ENCODE measurements at regions not wholly inside any gene's neighbourhood (a gene's known extent, or its start where the extent isn't known, plus 50 kb on each side); places are given as distances from the start of the nearest gene placed in this dataset.

- ChIA-PET CTCF (no interaction called here), POLR2A (no interaction called here)
- DNase-seq (no peak), ATAC-seq (no peak)
- no peaks in the 10 kb centered on the region for H3K36me3 Mint-ChIP-seq (ENCODE audit: low read depth)
- H3K4me1 Mint-ChIP-seq (ENCODE audit: low read depth) = no peaks in the 10 kb centered on the region
- intact Hi-C loops (cut with micrococcal nuclease) = no loop called here
- TF ChIP-seq, protein P1, sequence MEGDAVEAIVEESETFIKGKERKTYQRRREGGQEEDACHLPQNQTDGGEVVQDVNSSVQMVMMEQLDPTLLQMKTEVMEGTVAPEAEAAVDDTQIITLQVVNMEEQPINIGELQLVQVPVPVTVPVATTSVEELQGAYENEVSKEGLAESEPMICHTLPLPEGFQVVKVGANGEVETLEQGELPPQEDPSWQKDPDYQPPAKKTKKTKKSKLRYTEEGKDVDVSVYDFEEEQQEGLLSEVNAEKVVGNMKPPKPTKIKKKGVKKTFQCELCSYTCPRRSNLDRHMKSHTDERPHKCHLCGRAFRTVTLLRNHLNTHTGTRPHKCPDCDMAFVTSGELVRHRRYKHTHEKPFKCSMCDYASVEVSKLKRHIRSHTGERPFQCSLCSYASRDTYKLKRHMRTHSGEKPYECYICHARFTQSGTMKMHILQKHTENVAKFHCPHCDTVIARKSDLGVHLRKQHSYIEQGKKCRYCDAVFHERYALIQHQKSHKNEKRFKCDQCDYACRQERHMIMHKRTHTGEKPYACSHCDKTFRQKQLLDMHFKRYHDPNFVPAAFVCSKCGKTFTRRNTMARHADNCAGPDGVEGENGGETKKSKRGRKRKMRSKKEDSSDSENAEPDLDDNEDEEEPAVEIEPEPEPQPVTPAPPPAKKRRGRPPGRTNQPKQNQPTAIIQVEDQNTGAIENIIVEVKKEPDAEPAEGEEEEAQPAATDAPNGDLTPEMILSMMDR (IDR thresholded peaks at IDR 0.05) = no peak
- no peak overlapping the region for H3K4me3 Mint-ChIP-seq
- no peaks in the 10 kb centered on the region for H3K9me3 Mint-ChIP-seq
- no peak overlapping the region for H3K27ac Mint-ChIP-seq
- no peaks in the 10 kb centered on the region for H3K27me3 Mint-ChIP-seq
Observed at GRCh38 chr9:85249313-85249621, 492.5 kb downstream of the AGTPBP1 start.

GRCh38 chr9:85248514-85249312 is 493.0 kb downstream of the AGTPBP1 start:
- no peak overlapping the region for H3K27ac Mint-ChIP-seq
- ChIA-PET CTCF (no interaction called here), POLR2A (no interaction called here)
- no peak overlapping the region for H3K4me3 Mint-ChIP-seq
- no peaks in the 10 kb centered on the region for H3K36me3 Mint-ChIP-seq (ENCODE audit: low read depth)
- H3K4me1 Mint-ChIP-seq (ENCODE audit: low read depth) = no peaks in the 10 kb centered on the region
- H3K27me3 Mint-ChIP-seq = no peaks in the 10 kb centered on the region
- TF ChIP-seq, protein P1 (IDR thresholded peaks at IDR 0.05) = no peak
- H3K9me3 Mint-ChIP-seq = no peaks in the 10 kb centered on the region
- DNase-seq (no peak), ATAC-seq (no peak)
- intact Hi-C loops (cut with micrococcal nuclease) = no loop called here

GRCh38 chr9:85246541-85246940 is 495.2 kb downstream of the AGTPBP1 start:
- DNase-seq (no peak), ATAC-seq (no peak)
- H3K27me3 Mint-ChIP-seq = no peaks in the 10 kb centered on the region
- no peaks in the 10 kb centered on the region for H3K9me3 Mint-ChIP-seq
- POLR2A ChIA-PET = no interaction called here
- no peaks in the 10 kb centered on the region for H3K36me3 Mint-ChIP-seq (ENCODE audit: low read depth)
- TF ChIP-seq, protein P1 (IDR thresholded peaks at IDR 0.05) = no peak
- intact Hi-C loops (cut with micrococcal nuclease) = no loop called here
- H3K4me1 Mint-ChIP-seq (ENCODE audit: low read depth) = no peaks in the 10 kb centered on the region
- H3K27ac Mint-ChIP-seq = no peak overlapping the region
- CTCF ChIA-PET = no interaction called here
- H3K4me3 Mint-ChIP-seq = no peak overlapping the region

DNA sequence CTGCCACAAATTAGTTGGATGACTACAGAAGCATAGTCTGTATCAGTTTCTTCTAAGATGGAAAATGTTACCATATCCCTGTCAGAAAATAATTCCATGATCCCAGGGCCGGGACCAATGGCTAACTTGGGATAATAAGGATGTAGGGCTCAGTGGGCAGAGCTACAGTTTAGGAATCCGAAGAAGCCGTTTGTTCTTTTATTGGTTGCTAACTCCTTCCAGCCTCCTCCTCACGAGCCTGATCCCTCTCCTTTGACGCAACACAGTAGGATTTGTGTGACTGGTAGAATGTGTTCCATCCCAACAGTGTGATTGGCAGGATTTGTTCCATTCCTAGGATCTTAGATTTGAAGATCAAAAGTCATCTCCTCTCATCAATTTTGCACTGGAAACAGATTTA is 496.9 kb downstream of the AGTPBP1 start:
- H3K27ac Mint-ChIP-seq = no peak overlapping the region

GRCh38 chr9:85243977-85244376 is 497.8 kb downstream of the AGTPBP1 start:
- no peaks in the 10 kb centered on the region for H3K27me3 Mint-ChIP-seq
- TF ChIP-seq, protein P1 (IDR thresholded peaks at IDR 0.05) = no peak
- no peaks in the 10 kb centered on the region for H3K36me3 Mint-ChIP-seq (ENCODE audit: low read depth)
- intact Hi-C loops (cut with micrococcal nuclease) = no loop called here
- DNase-seq (no peak), ATAC-seq (no peak)
- POLR2A ChIA-PET = no interaction called here
- no peak overlapping the region for H3K27ac Mint-ChIP-seq
- H3K4me1 Mint-ChIP-seq (ENCODE audit: low read depth) = no peaks in the 10 kb centered on the region
- no peaks in the 10 kb centered on the region for H3K9me3 Mint-ChIP-seq
- H3K4me3 Mint-ChIP-seq = no peak overlapping the region
- CTCF ChIA-PET = no interaction called here

More for the DNA sequence above, 496.9 kb downstream of the AGTPBP1 start:
- DNase-seq (no peak), ATAC-seq (no peak)
- H3K4me3 Mint-ChIP-seq = no peak overlapping the region
- H3K9me3 Mint-ChIP-seq = no peaks in the 10 kb centered on the region
- intact Hi-C loops (cut with micrococcal nuclease) = no loop called here
- ChIA-PET CTCF (no interaction called here), POLR2A (no interaction called here)
- TF ChIP-seq, protein P1 (IDR thresholded peaks at IDR 0.05) = no peak
- no peaks in the 10 kb centered on the region for H3K36me3 Mint-ChIP-seq (ENCODE audit: low read depth)
- H3K27me3 Mint-ChIP-seq = no peaks in the 10 kb centered on the region
- no peaks in the 10 kb centered on the region for H3K4me1 Mint-ChIP-seq (ENCODE audit: low read depth)
